ENCODE measurements at regions not wholly inside any gene's neighbourhood (a gene's known extent, or its start where the extent isn't known, plus 50 kb on each side); places are given as distances from the start of the nearest gene placed in this dataset.

DNA sequence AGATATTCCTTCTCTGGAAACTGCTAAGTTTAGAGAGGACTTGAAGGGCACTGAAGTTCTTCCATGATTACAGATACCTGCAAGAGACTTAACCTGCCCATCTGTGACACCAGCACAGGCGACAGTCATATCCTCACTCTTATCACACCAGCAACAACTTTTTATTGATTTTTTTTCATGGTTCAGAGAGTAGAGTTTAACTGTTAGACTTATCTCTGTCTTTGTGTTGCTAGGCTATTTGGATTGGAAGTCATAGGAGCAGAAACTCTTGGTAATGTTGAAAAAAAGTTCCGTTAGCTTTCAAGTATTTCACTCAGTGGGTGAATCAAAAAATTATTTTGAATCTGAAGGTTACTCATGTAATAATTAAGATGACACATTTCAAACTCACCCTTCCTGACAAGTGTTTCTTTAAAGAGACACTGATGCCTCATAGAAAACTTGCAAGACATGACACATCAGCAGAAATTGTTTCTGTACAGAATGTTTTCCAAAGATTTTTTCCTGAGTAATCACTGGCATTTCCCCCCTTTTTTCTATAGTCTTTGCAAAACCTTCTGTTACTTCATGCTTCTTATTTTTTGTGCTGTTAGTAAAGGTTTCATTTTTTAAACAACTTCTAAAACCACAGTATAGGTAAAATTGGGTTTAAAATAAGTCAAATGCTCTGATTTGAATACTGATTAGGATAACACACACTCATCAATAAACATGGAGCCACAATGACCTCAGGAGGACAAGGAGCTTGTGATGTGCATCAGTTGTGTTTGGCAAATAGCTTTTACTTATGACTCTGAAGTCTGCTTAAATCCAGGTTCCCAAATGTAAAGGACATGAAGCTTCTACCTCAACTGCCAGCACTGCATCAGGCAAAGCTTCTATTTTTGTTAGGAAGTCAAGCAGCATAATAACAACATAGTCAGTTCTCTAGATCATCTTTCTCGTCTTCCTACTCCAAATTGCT is 252.9 kb upstream of the MAN1A1 start:
- H3K4me3 ChIP-seq (replicated peaks; ENCODE audit: low read depth, low read length), result no peak overlapping the region
- no peak for DNase-seq (ENCODE audit: extremely low read depth, low read depth)

GRCh38 chr6:119598883-119599282 is 249.3 kb upstream of the MAN1A1 start:
- DNase-seq (ENCODE audit: extremely low read depth, low read depth), result no peak
- TF ChIP-seq CTCF (IDR thresholded peaks at IDR 0.05; ENCODE audit: low read depth, low read length, missing control alignments), result no peak
- H3K4me3 ChIP-seq (replicated peaks; ENCODE audit: low read depth, low read length), result no peak overlapping the region

More for the DNA sequence above, 252.9 kb upstream of the MAN1A1 start:
- no peak for TF ChIP-seq CTCF (IDR thresholded peaks at IDR 0.05; ENCODE audit: low read depth, low read length, missing control alignments)

DNA sequence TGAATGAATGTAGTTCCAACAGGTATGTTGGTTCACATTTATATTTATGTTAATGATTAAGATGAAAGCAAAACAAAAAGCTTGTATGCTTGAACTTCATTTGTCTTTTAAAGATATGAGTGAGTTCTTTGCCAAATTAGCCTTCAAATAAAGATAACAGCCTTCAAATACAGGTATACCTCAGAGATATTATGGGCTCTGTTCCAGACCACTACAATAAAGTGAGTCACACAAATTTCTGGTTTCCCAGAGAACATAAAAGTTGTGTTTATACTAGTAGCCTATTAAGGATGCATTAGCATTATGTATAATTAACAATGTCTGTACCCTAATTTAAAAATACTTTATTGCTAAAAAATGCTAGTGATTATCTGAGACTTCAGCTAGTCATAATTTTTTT is 245.3 kb upstream of the MAN1A1 start:
- DNase-seq (ENCODE audit: extremely low read depth, low read depth), result no peak
- TF ChIP-seq CTCF (IDR thresholded peaks at IDR 0.05; ENCODE audit: low read depth, low read length, missing control alignments), result no peak

GRCh38 chr6:119591235-119591634 is 241.7 kb upstream of the MAN1A1 start:
- H3K4me3 ChIP-seq (replicated peaks; ENCODE audit: low read depth, low read length), result no peak overlapping the region
- TF ChIP-seq CTCF (IDR thresholded peaks at IDR 0.05; ENCODE audit: low read depth, low read length, missing control alignments), result no peak
- DNase-seq (ENCODE audit: extremely low read depth, low read depth), result no peak

More for the DNA sequence above, 245.3 kb upstream of the MAN1A1 start:
- H3K4me3 ChIP-seq (replicated peaks; ENCODE audit: low read depth, low read length), result no peak overlapping the region

DNA sequence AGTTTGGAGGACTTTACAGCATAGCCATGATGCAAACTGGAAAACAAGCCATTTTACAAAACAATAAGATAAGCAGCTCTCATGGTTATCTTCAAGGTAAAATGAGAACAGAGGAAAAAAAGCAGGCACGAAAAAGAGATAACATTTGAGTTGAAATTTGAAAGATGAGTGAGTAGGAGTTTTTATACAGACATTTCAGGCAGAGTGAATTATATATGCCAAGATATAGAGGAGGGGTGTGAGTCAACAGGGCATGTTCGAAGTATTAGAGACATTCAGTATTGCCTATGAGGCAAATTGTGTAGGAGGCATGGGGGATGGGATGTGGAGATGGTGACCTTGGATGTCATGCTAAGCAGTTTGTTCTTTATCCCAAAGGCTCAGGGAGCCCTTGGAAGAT is 240.5 kb upstream of the MAN1A1 start:
- TF ChIP-seq CTCF (IDR thresholded peaks at IDR 0.05; ENCODE audit: low read depth, low read length, missing control alignments), result no peak
- H3K4me3 ChIP-seq (replicated peaks; ENCODE audit: low read depth, low read length), result no peak overlapping the region
- DNase-seq (ENCODE audit: extremely low read depth, low read depth), result no peak

- no peak overlapping the region for H3K4me3 ChIP-seq (replicated peaks; ENCODE audit: low read depth, low read length)
- no peak for TF ChIP-seq CTCF (IDR thresholded peaks at IDR 0.05; ENCODE audit: low read depth, low read length, missing control alignments)
- peak; percentile 3 for DNase-seq (ENCODE audit: extremely low read depth, low read depth)
These were observed 238.0 kb upstream of the MAN1A1 start for GRCh38 chr6:119587537-119587936.
